Testis (tissue), 2 donors: ENCODE measurements at regions not wholly inside any gene's neighbourhood (a gene's known extent, or its start where the extent isn't known, plus 50 kb on each side); places are given as distances from the start of the nearest gene placed in this dataset.

Experiments
- POLR2A ChIP-seq: fragments of 450-650 bp; IDR thresholded peaks from one replicate; pipeline ENCODE4 v1.6.1; 2017; ENCODE audit warnings: antibody characterized with exemption, mild to moderate bottlenecking, moderate library complexity
- TF ChIP-seq, protein P1 (sequence below), 3 experiments: fragments of 450-650 bp in 2 of 3; fragments of 200-600 bp in 1 of 3; sonication (generic) in 1 of 3; IDR thresholded peaks; one replicate each; pipeline ENCODE4 v1.5.1; 2016 to 2019; ENCODE audit warnings: antibody characterized with exemption in 3 of 3, mild to moderate bottlenecking in 2 of 3, moderate library complexity in 1 of 3

DNA sequence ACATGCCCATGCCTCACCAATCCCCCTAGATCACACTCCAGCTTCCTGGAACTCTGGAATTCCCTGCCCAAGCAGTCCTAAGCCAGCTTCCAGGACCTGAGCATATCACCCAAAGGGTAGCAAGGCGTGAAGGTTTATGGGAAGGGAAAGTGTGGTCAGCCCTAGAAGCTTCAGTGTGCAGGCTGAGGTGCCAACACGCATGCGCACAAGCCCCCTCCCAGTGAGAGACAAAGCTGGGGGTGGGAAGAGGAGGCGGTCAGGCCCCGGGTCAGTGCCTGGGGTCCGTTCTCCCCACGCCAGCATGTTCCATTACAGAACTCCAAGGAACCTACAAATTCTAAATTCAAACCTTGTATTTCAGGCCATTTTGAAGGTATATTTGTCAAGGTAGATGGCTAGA, 103.6 kb upstream of the C7orf33 start:
- TF ChIP-seq, protein P1, sequence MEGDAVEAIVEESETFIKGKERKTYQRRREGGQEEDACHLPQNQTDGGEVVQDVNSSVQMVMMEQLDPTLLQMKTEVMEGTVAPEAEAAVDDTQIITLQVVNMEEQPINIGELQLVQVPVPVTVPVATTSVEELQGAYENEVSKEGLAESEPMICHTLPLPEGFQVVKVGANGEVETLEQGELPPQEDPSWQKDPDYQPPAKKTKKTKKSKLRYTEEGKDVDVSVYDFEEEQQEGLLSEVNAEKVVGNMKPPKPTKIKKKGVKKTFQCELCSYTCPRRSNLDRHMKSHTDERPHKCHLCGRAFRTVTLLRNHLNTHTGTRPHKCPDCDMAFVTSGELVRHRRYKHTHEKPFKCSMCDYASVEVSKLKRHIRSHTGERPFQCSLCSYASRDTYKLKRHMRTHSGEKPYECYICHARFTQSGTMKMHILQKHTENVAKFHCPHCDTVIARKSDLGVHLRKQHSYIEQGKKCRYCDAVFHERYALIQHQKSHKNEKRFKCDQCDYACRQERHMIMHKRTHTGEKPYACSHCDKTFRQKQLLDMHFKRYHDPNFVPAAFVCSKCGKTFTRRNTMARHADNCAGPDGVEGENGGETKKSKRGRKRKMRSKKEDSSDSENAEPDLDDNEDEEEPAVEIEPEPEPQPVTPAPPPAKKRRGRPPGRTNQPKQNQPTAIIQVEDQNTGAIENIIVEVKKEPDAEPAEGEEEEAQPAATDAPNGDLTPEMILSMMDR (IDR thresholded peaks at IDR 0.05) = no peak
- no peak for TF ChIP-seq POLR2A
